ENCODE measurements at regions not wholly inside any gene's neighbourhood (a gene's known extent, or its start where the extent isn't known, plus 50 kb on each side); places are given as distances from the start of the nearest gene placed in this dataset.

GRCh38 chr12:97267166-97267565 lies 195.4 kb upstream of the RMST start:
- TF ChIP-seq, protein P1, sequence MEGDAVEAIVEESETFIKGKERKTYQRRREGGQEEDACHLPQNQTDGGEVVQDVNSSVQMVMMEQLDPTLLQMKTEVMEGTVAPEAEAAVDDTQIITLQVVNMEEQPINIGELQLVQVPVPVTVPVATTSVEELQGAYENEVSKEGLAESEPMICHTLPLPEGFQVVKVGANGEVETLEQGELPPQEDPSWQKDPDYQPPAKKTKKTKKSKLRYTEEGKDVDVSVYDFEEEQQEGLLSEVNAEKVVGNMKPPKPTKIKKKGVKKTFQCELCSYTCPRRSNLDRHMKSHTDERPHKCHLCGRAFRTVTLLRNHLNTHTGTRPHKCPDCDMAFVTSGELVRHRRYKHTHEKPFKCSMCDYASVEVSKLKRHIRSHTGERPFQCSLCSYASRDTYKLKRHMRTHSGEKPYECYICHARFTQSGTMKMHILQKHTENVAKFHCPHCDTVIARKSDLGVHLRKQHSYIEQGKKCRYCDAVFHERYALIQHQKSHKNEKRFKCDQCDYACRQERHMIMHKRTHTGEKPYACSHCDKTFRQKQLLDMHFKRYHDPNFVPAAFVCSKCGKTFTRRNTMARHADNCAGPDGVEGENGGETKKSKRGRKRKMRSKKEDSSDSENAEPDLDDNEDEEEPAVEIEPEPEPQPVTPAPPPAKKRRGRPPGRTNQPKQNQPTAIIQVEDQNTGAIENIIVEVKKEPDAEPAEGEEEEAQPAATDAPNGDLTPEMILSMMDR (IDR thresholded peaks at IDR 0.05; ENCODE audit: extremely low read depth, insufficient read depth, missing control alignments) = no peak
- no peak for DNase-seq (ENCODE audit: low spot score)
- in situ Hi-C loops (cut with MboI; ENCODE audit: low pct_unique_long_range_greater_than_20kb, low sequenced_read_pairs, unreplicated experiment) = no loop called here

DNA sequence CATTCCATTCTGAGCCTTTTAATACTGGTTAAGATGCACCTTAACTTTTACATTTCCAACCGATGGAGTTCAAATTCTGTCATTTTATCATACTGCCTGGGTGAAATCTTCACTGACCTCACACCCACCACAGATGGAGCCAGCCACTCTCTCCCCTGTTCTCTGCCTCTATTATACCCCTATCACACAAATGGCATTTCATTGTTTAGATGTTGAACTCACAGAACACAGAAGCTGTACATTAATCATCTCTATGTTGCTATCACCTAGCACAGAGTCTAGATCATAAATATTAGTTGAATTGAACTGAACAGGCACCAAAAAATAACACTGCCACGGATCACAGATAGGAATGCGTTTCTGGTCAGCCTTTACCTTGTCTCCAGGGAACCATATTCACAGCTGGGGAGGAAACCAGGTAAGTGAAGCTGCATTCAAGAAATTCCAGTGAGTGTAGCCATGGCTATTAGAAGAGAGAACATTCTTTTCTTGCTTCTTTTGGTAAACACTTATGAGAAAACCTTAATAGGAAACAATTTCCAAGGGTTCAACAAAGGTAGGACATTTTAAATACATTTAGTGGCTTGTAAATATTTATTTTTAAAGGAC lies 194.9 kb upstream of the RMST start:
- TF ChIP-seq, protein P1 (IDR thresholded peaks at IDR 0.05; ENCODE audit: extremely low read depth, insufficient read depth, missing control alignments) = no peak
- no peak for DNase-seq (ENCODE audit: low spot score)
- in situ Hi-C loops (cut with MboI; ENCODE audit: low pct_unique_long_range_greater_than_20kb, low sequenced_read_pairs, unreplicated experiment) = no loop called here

GRCh38 chr12:97272471-97272870 lies 190.1 kb upstream of the RMST start:
- in situ Hi-C loops (cut with MboI; ENCODE audit: low pct_unique_long_range_greater_than_20kb, low sequenced_read_pairs, unreplicated experiment) = no loop called here
- DNase-seq (ENCODE audit: low spot score) = no peak
- TF ChIP-seq, protein P1 (IDR thresholded peaks at IDR 0.05; ENCODE audit: extremely low read depth, insufficient read depth, missing control alignments) = no peak

DNA sequence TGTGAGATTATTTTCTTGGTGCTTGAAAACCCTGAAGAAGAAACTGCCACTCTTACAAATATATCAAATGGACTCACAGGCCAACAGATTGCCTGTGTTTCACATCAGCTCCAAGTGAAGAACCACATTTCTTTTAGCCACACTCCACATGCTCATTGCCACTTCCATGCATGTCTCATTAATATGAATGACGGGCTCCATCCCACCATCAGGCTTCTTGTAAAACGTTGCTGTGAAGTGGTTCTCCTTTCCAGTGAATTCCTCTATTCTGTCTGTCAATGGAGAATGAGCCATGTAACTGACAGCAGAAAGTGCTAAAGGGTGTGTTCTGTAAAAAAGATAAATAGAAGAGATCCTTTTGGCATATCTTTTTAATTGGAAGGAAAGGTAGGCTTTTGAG lies 188.2 kb upstream of the RMST start:
- no peak for DNase-seq (ENCODE audit: low spot score)
- in situ Hi-C loops (cut with MboI; ENCODE audit: low pct_unique_long_range_greater_than_20kb, low sequenced_read_pairs, unreplicated experiment) = no loop called here
- TF ChIP-seq, protein P1 (IDR thresholded peaks at IDR 0.05; ENCODE audit: extremely low read depth, insufficient read depth, missing control alignments) = no peak

DNA sequence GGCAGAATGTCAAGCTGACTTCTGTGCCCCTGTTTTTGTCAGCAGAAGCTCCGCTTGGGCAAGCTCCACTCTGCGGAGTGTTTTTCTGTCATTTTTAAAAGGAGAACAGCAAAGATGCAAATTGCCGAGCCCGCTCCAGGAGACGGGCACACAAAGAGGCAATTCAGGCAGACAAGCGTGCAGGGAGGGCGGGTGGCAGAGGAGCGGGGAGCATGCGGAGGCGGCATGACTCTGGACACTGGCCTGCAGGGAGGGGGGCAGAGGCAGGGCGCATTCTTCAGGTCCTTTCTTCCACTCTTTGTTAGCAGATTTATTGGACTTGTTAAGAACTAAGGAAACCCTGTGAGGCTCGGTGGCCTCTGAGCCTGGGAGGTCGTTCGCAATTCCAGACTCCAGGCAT lies 187.3 kb upstream of the RMST start:
- TF ChIP-seq, protein P1 (IDR thresholded peaks at IDR 0.05; ENCODE audit: extremely low read depth, insufficient read depth, missing control alignments) = no peak
- no peak for DNase-seq (ENCODE audit: low spot score)
- in situ Hi-C loops (cut with MboI; ENCODE audit: low pct_unique_long_range_greater_than_20kb, low sequenced_read_pairs, unreplicated experiment) = no loop called here

DNA sequence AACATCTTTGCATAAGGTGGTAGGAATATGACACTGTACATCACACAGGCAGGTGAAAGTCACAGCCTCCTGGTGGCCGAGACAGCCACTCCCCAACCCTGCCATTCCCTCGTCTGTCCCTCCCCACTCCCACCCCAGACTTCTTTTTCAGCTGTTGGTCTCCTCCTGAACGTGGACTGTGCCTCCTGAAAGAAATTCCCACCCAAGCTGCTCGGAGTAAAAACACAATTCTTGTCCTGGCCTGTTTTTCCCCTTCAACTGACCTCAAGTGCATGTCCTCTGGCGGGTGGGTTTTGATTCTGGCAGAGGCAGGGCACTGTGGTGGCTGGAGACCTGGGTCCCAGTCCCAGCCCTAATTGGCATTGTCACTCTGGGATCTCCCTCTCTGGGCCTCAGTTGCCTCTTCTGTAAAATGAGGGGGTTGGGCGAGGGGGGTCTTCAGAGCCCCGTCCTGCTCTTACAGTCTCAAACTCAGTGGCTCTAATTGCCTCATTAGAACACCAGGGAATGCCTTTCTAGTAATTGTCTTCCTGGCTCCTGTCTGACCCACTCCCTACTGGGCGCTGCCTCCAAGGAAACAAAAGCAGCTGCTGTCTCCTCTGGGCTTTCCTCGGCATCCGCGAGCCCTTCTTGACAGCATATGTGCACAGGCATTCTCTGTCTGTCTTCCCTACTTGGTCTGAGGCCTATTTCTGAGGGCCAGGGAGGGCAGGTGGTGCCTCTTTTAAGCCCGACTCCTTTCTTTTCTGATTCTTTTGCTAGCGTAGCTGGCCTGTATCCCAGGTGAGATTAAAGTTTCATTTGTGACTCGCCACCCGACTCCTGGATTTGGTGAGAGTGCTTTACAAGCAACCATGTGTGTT lies 186.6 kb upstream of the RMST start:
- in situ Hi-C loops (cut with MboI; ENCODE audit: low pct_unique_long_range_greater_than_20kb, low sequenced_read_pairs, unreplicated experiment) = no loop called here
- TF ChIP-seq, protein P1 (IDR thresholded peaks at IDR 0.05; ENCODE audit: extremely low read depth, insufficient read depth, missing control alignments) = no peak
- no peak for DNase-seq (ENCODE audit: low spot score)
